Spleen (tissue), 3 donors: ENCODE measurements at regions not wholly inside any gene's neighbourhood (a gene's known extent, or its start where the extent isn't known, plus 50 kb on each side); places are given as distances from the start of the nearest gene placed in this dataset.

Source experiments
- POLR2A ChIP-seq, 3 donors: fragments of 450-650 bp; IDR thresholded peaks; one replicate each; pipeline ENCODE4 v1.5.1; 2017; ENCODE audit warnings: antibody characterized with exemption in 3 of 3, mild to moderate bottlenecking in 1 of 3
- POLR2AphosphoS5 ChIP-seq, 3 donors: sonication (generic); formaldehyde crosslinking; IDR thresholded peaks; one replicate each; pipeline ENCODE4 v1.5.1; 2017; ENCODE audit warnings: antibody characterized with exemption in 3 of 3

DNA sequence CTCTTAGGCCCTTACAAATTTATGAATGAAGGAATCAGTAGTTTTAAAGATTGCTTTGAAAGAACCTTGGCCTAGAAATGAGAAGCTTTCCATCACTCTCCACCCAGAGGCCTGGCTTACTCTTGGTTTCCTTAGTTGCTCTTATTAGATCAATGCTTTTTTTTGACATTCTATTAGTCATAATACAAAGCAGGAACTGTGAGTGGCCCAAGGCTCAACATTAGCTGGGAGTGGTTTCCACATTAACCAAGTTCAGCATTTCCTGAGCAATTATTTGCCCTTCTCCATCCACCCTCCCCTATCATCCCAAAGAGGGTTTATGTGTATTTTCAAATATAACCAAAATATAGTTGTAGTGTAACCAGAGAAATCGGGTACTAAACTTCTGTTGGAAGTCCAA is 103.4 kb upstream of the FAM204A start:
- TF ChIP-seq POLR2A (IDR thresholded peaks at IDR 0.05) (no peak), POLR2AphosphoS5 (IDR thresholded peaks at IDR 0.05) (no peak)
